ENCODE measurements at regions not wholly inside any gene's neighbourhood (a gene's known extent, or its start where the extent isn't known, plus 50 kb on each side); places are given as distances from the start of the nearest gene placed in this dataset.

DNA sequence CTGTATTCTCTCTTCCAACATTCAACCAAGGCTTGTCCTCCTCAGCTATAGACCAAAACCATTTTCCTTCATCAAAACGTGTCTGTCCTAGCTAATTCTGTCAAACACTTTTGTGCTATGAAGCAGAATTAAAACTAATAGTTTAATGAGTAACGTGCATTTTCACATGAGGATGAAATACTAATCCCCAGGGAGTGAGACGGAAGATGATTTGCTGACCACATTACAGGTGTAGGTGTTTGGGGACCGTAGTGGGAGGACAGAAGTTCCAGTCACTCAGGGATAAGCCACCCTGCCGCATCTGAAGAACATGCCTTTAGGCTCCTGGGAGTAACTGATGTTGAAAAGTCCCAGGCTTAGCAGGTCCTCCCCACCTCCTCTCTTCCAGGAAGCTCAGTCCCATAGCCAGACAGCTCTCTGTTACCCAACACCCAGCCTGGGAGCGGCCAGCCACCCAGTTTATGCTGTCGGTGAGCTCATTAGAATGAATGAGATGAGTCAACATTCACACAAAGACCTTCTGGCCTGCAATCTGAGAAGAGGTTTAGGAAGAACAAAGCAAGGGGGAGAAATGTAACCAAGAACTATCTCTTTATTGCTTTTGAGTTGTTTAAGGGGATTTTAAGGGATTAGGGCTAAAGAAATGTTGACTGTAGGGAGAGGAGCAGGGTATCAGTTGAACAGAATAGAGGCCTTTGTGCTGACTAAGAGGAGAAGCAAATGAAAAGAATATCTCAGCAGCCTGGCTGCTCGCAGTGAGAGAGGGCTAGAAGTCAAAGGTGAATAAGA lies 122.5 kb downstream of the FOXI3 start:
- H3K27me3 Mint-ChIP-seq: peaks cover 74% of the 10 kb centered on the region
- no peak for DNase-seq (ENCODE audit: low spot score, unreplicated experiment)
- H3K36me3 Mint-ChIP-seq (ENCODE audit: insufficient read depth): no peaks in the 10 kb centered on the region
- H3K9me3 Mint-ChIP-seq (ENCODE audit: low read depth): no peaks in the 10 kb centered on the region
- H3K4me1 Mint-ChIP-seq (ENCODE audit: low read depth): peaks cover 8% of the 10 kb centered on the region
- peak overlapping the region; percentile 90 for H3K27ac Mint-ChIP-seq
- peak overlapping the region; percentile 0 for H3K4me3 Mint-ChIP-seq (ENCODE audit: low read depth)
- TF ChIP-seq, protein P1, sequence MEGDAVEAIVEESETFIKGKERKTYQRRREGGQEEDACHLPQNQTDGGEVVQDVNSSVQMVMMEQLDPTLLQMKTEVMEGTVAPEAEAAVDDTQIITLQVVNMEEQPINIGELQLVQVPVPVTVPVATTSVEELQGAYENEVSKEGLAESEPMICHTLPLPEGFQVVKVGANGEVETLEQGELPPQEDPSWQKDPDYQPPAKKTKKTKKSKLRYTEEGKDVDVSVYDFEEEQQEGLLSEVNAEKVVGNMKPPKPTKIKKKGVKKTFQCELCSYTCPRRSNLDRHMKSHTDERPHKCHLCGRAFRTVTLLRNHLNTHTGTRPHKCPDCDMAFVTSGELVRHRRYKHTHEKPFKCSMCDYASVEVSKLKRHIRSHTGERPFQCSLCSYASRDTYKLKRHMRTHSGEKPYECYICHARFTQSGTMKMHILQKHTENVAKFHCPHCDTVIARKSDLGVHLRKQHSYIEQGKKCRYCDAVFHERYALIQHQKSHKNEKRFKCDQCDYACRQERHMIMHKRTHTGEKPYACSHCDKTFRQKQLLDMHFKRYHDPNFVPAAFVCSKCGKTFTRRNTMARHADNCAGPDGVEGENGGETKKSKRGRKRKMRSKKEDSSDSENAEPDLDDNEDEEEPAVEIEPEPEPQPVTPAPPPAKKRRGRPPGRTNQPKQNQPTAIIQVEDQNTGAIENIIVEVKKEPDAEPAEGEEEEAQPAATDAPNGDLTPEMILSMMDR (IDR thresholded peaks at IDR 0.05; ENCODE audit: unreplicated experiment): no peak

DNA sequence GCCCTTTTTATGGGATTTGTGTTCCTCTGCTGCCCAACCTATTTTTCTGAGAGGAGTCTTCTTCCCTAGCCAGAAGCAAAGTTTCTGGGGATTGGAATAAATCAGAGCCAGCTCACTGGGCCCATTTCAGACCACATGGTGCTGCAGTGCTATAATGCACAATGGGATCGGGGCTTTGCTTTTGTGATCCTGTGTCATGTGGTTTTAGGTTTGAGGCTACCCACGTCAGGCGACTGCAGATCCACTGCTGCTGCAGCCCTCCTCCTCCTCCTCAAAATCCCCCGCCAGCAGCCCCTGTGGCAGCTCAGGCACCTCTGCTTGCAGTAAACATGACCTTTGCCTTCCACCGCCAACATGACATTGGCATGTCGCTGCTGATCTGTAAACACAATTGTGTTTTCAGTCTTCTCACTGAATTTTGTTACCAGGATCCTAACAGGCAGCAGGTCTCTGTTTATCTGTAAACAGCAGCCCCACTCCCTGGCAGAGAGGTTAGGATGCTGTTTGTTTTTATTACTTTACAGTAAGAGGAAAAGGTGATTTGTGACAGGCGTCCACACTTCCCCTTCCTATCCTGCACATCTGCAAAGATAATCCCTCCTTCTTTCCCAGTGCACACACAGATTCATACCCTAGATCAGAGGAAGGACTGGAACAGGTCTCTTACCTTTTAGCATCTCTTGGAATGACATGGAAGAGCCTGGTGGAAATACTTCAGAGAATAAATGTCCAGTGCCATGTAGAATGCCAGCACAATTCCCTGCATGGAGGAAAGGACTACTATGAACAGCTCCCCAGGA lies 130.8 kb downstream of the FOXI3 start:
- Mint-ChIP-seq H3K9me3 (ENCODE audit: low read depth) (no peaks in the 10 kb centered on the region), H3K27ac (no peak overlapping the region), H3K4me1 (ENCODE audit: low read depth) (peaks cover 10% of the 10 kb centered on the region), H3K36me3 (ENCODE audit: insufficient read depth) (no peaks in the 10 kb centered on the region), H3K4me3 (ENCODE audit: low read depth) (no peak overlapping the region), H3K27me3 (peaks cover 33% of the 10 kb centered on the region)
- TF ChIP-seq, protein P1 (IDR thresholded peaks at IDR 0.05; ENCODE audit: unreplicated experiment): no peak
- no peak for DNase-seq (ENCODE audit: low spot score, unreplicated experiment)

DNA sequence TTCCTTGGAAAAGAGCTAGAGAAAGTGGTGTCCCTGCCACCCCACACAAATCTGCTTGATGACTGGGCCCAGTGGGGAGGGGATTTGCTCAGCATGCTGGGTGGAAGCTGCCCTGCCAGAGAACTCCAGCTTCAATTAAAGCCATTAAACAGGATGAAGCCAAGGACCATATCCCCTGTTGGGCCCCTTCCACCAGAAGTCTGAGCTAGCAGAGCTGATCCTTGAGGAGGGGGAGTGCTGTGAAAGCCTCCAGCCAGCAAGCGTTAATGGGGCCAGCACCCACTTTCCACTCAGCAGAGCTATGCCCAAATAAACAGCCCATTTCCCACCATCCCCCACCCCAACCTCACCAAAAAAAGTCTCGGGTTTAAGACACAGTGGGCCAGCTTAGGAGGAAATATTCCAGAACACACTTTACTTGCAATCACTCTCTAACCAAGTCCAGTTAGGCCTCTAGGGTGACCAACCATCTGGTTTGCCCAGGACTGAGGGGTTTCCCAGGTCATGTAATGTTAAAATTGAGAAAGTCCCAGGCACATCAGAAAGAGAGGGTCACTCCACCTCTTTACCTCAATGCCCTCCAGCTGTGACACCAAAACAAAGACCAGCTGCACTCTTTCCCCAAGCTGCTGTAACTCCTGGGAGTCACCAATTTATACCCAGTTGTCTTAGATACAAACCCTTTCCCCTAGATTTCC lies 132.3 kb downstream of the FOXI3 start:
- TF ChIP-seq, protein P1 (IDR thresholded peaks at IDR 0.05; ENCODE audit: unreplicated experiment): no peak
- Mint-ChIP-seq H3K4me3 (ENCODE audit: low read depth) (no peak overlapping the region), H3K36me3 (ENCODE audit: insufficient read depth) (no peaks in the 10 kb centered on the region), H3K27ac (no peak overlapping the region), H3K9me3 (ENCODE audit: low read depth) (no peaks in the 10 kb centered on the region), H3K4me1 (ENCODE audit: low read depth) (peaks cover 10% of the 10 kb centered on the region), H3K27me3 (peaks cover 24% of the 10 kb centered on the region)
- DNase-seq (ENCODE audit: low spot score, unreplicated experiment): no peak

DNA sequence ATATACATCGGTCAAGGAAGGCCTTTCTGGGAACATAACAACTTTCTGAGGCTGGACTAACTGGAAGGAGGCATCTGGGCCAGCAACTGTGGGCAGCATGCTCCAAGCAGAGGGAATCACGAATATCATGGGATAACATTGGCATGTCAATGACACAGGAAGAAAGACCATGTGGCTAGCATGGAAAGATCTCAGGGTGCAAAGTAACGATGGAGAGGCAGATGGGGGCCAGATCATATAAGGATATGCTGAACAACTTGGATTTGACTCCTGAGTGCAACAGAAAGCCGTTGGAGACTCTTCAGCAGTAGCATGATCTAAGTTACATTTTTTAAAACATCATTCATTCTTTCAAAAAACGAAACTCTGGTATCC lies 133.6 kb downstream of the FOXI3 start:
- H3K4me1 Mint-ChIP-seq (ENCODE audit: low read depth): peaks cover 10% of the 10 kb centered on the region
- no peak overlapping the region for H3K27ac Mint-ChIP-seq
- DNase-seq (ENCODE audit: low spot score, unreplicated experiment): no peak
- H3K9me3 Mint-ChIP-seq (ENCODE audit: low read depth): peaks cover 3% of the 10 kb centered on the region
- no peaks in the 10 kb centered on the region for H3K36me3 Mint-ChIP-seq (ENCODE audit: insufficient read depth)
- H3K27me3 Mint-ChIP-seq: peaks cover 16% of the 10 kb centered on the region
- no peak overlapping the region for H3K4me3 Mint-ChIP-seq (ENCODE audit: low read depth)
- TF ChIP-seq, protein P1 (IDR thresholded peaks at IDR 0.05; ENCODE audit: unreplicated experiment): no peak
